ENCODE measurements at regions not wholly inside any gene's neighbourhood (a gene's known extent, or its start where the extent isn't known, plus 50 kb on each side); places are given as distances from the start of the nearest gene placed in this dataset.

- POLR2A ChIA-PET (ENCODE audit: unreplicated experiment): no interaction called here
- no peak for DNase-seq
- BruUV-seq (replicated peaks): no TSS peak
- Histone ChIP-seq H3K9me2 (ENCODE audit: insufficient read depth) (no peaks in the 10 kb centered on the region), H3K4me1 (replicated peaks; ENCODE audit: insufficient read depth) (no peaks in the 10 kb centered on the region), H3K27ac (no peak overlapping the region), H3F3A (ENCODE audit: insufficient read depth, low read depth) (no peaks in the 10 kb centered on the region), H3K27me3 (ENCODE audit: insufficient read depth, low read depth) (peaks cover 100% of the 10 kb centered on the region), H3K36me3 (ENCODE audit: low read depth) (no peaks in the 10 kb centered on the region), H3K9me3 (ENCODE audit: insufficient read depth, low read depth) (no peaks in the 10 kb centered on the region), H4K20me1 (ENCODE audit: insufficient read depth) (no peaks in the 10 kb centered on the region), H3K79me2 (ENCODE audit: low read depth) (no peaks in the 10 kb centered on the region), H3K4me3 (no peak overlapping the region), H2AFZ (no peak overlapping the region), H3K4me2 (no peak overlapping the region)
- TF ChIP-seq CTCF (conservative IDR thresholded peaks at IDR 0.05) (no peak), EZH2 (IDR thresholded peaks at IDR 0.05; ENCODE audit: low read depth) (no peak)
- intact Hi-C loops (cut with micrococcal nuclease; ENCODE audit: unreplicated experiment): no loop called here
- CTCF ChIA-PET: no interaction called here
Measured at GRCh38 chr13:112187527-112188297, 120.8 kb downstream of the SOX1 start.

- ChIA-PET CTCF (no interaction called here), POLR2A (ENCODE audit: unreplicated experiment) (no interaction called here)
- H3K27ac ChIP-seq: no peak overlapping the region
- no peaks in the 10 kb centered on the region for H3K9me3 ChIP-seq (ENCODE audit: insufficient read depth, low read depth)
- H3K9me2 ChIP-seq (ENCODE audit: insufficient read depth): no peaks in the 10 kb centered on the region
- no peaks in the 10 kb centered on the region for H3K79me2 ChIP-seq (ENCODE audit: low read depth)
- no peak overlapping the region for H3K4me3 ChIP-seq
- no peaks in the 10 kb centered on the region for H4K20me1 ChIP-seq (ENCODE audit: insufficient read depth)
- no peaks in the 10 kb centered on the region for H3F3A ChIP-seq (ENCODE audit: insufficient read depth, low read depth)
- DNase-seq: no peak
- no peak overlapping the region for H3K4me2 ChIP-seq
- no peaks in the 10 kb centered on the region for H3K4me1 ChIP-seq (replicated peaks; ENCODE audit: insufficient read depth)
- intact Hi-C loops (cut with micrococcal nuclease; ENCODE audit: unreplicated experiment): no loop called here
- peaks cover 100% of the 10 kb centered on the region for H3K27me3 ChIP-seq (ENCODE audit: insufficient read depth, low read depth)
- no TSS peak for BruUV-seq (replicated peaks)
- TF ChIP-seq CTCF (conservative IDR thresholded peaks at IDR 0.05): no peak
- no peak for TF ChIP-seq EZH2 (IDR thresholded peaks at IDR 0.05; ENCODE audit: low read depth)
- H3K36me3 ChIP-seq (ENCODE audit: low read depth): no peaks in the 10 kb centered on the region
- H2AFZ ChIP-seq: no peak overlapping the region
Measured at GRCh38 chr13:112188298-112188610, 121.3 kb downstream of the SOX1 start.

GRCh38 chr13:112193463-112194166 is 126.7 kb downstream of the SOX1 start:
- Histone ChIP-seq H3K9me3 (ENCODE audit: insufficient read depth, low read depth) (no peaks in the 10 kb centered on the region), H2AFZ (no peak overlapping the region), H3K4me2 (no peak overlapping the region), H3K27ac (no peak overlapping the region), H4K20me1 (ENCODE audit: insufficient read depth) (no peaks in the 10 kb centered on the region; the same call in 1 of the 2 replicates), H3K79me2 (ENCODE audit: low read depth) (no peaks in the 10 kb centered on the region), H3K36me3 (ENCODE audit: low read depth) (no peaks in the 10 kb centered on the region), H3F3A (ENCODE audit: insufficient read depth, low read depth) (no peaks in the 10 kb centered on the region), H3K9me2 (ENCODE audit: insufficient read depth) (no peaks in the 10 kb centered on the region), H3K4me1 (replicated peaks; ENCODE audit: insufficient read depth) (no peaks in the 10 kb centered on the region), H3K27me3 (ENCODE audit: insufficient read depth, low read depth) (peaks cover 83% of the 10 kb centered on the region), H3K4me3 (no peak overlapping the region)
- ChIA-PET CTCF (no interaction called here), POLR2A (ENCODE audit: unreplicated experiment) (no interaction called here)
- BruUV-seq (replicated peaks): no TSS peak
- no peak for TF ChIP-seq EZH2 (IDR thresholded peaks at IDR 0.05; ENCODE audit: low read depth)
- no peak for DNase-seq
- intact Hi-C loops (cut with micrococcal nuclease; ENCODE audit: unreplicated experiment): no loop called here

All from PC-9 (cell line).